Suppressor macrophage treated with lipopolysaccharide for 4 hours (primary cell): ENCODE measurements at regions not wholly inside any gene's neighbourhood (a gene's known extent, or its start where the extent isn't known, plus 50 kb on each side); places are given as distances from the start of the nearest gene placed in this dataset.
A peak's percentile ranks its signal among the peaks of the same experiment; 100 is the strongest.
"Not testable (repeated sequence)": the region's sequence is repeated elsewhere in the genome, so short reads cannot be mapped to it uniquely, and the experiment has no call there.

Experiments used
- DNase-seq: peaks from one replicate; pipeline ENCODE4 v3.0.0-alpha.2; 2020

- DNase-seq, result no peak
Observed at GRCh38 chr1:60791226-60791625, 291.1 kb upstream of the NFIA start.

GRCh38 chr1:60773099-60773498 is 309.3 kb upstream of the NFIA start:
- DNase-seq, result not testable (repeated sequence)

- DNase-seq, result no peak
Observed at GRCh38 chr1:60769082-60769481, 313.3 kb upstream of the NFIA start.

GRCh38 chr1:60765204-60765603 is 317.2 kb upstream of the NFIA start:
- peak; percentile 53 for DNase-seq

GRCh38 chr1:60764489-60764888 is 317.9 kb upstream of the NFIA start:
- DNase-seq, result no peak

GRCh38 chr1:60763741-60764140 is 318.6 kb upstream of the NFIA start:
- no peak for DNase-seq

GRCh38 chr1:60762911-60763310 is 319.4 kb upstream of the NFIA start:
- DNase-seq, result no peak

GRCh38 chr1:60762176-60762575 is 320.2 kb upstream of the NFIA start:
- no peak for DNase-seq

- DNase-seq, result peak; percentile 6
Observed at GRCh38 chr1:60759291-60759690, 323.1 kb upstream of the NFIA start.

GRCh38 chr1:60757485-60757884 is 324.9 kb upstream of the NFIA start:
- no peak for DNase-seq

- DNase-seq, result no peak
Observed at GRCh38 chr1:60753036-60753900, 329.1 kb upstream of the NFIA start.

- no peak for DNase-seq
Observed at GRCh38 chr1:60751306-60751705, 331.1 kb upstream of the NFIA start.

GRCh38 chr1:60747353-60747752 is 335.0 kb upstream of the NFIA start:
- no peak for DNase-seq

GRCh38 chr1:60746278-60746791 is 336.0 kb upstream of the NFIA start:
- no peak for DNase-seq

GRCh38 chr1:60745484-60745883 is 336.9 kb upstream of the NFIA start:
- no peak for DNase-seq

- DNase-seq, result no peak
Observed at GRCh38 chr1:60742339-60742738, 340.0 kb upstream of the NFIA start.

- DNase-seq, result no peak
Observed at GRCh38 chr1:60740154-60740553, 342.2 kb upstream of the NFIA start.

- DNase-seq, result no peak
Observed at GRCh38 chr1:60739729-60740128, 342.6 kb upstream of the NFIA start.

- DNase-seq, result no peak
Observed at GRCh38 chr1:60732977-60733401, 349.4 kb upstream of the NFIA start.

- DNase-seq, result no peak
Observed at GRCh38 chr1:60731321-60731720, 351.0 kb upstream of the NFIA start.

- no peak for DNase-seq
Observed at GRCh38 chr1:60727552-60727951, 354.8 kb upstream of the NFIA start.

GRCh38 chr1:60716472-60716871 is 365.9 kb upstream of the NFIA start:
- no peak for DNase-seq

- DNase-seq, result no peak
Observed at GRCh38 chr1:60715970-60716369, 366.4 kb upstream of the NFIA start.

GRCh38 chr1:60709426-60709825 is 372.9 kb upstream of the NFIA start:
- no peak for DNase-seq

- no peak for DNase-seq
Observed at GRCh38 chr1:60705026-60705425, 377.3 kb upstream of the NFIA start.
